Parathyroid adenoma (tissue), 2 donors: ENCODE measurements at regions not wholly inside any gene's neighbourhood (a gene's known extent, or its start where the extent isn't known, plus 50 kb on each side); places are given as distances from the start of the nearest gene placed in this dataset.

Experiments
- H2AFZ ChIP-seq: fragments of 300-600 bp; sonication (generic); one replicate; pipeline ENCODE4 v1.7.0; 2017; ENCODE audit warnings: antibody characterized with exemption, mild to moderate bottlenecking
- H3K27ac ChIP-seq: fragments of 300-600 bp; sonication (generic); one replicate; pipeline ENCODE4 v1.7.0; 2017
- H3K27me3 ChIP-seq: fragments of 300-600 bp; sonication (generic); one replicate; pipeline ENCODE4 v1.7.0; 2017; ENCODE audit warnings: low read length; ENCODE audit not compliant: control insufficient read depth, insufficient read depth
- H3K36me3 ChIP-seq: fragments of 300-600 bp; sonication (generic); one replicate; pipeline ENCODE4 v1.7.0; 2017; ENCODE audit warnings: low read length; ENCODE audit not compliant: control insufficient read depth, insufficient read depth
- H3K4me1 ChIP-seq: fragments of 300-600 bp; sonication (generic); one replicate; pipeline ENCODE4 v1.7.0; 2017; ENCODE audit warnings: control low read depth
- H3K4me2 ChIP-seq: fragments of 300-600 bp; sonication (generic); one replicate; pipeline ENCODE4 v1.7.0; 2017; ENCODE audit warnings: low read length
- H3K4me3 ChIP-seq: fragments of 300-600 bp; sonication (generic); one replicate; pipeline ENCODE4 v1.7.0; 2017; ENCODE audit warnings: low read depth, low read length
- H3K79me2 ChIP-seq: fragments of 300-600 bp; sonication (generic); one replicate; pipeline ENCODE4 v1.7.0; 2017; ENCODE audit warnings: control low read depth
- H3K9ac ChIP-seq: fragments of 300-600 bp; sonication (generic); one replicate; pipeline ENCODE4 v1.7.0; 2017; ENCODE audit warnings: mild to moderate bottlenecking
- H3K9me3 ChIP-seq: fragments of 300-600 bp; sonication (generic); one replicate; pipeline ENCODE4 v1.7.0; 2017; ENCODE audit warnings: low read length; ENCODE audit not compliant: control insufficient read depth
- TF ChIP-seq, protein P1 (sequence below): fragments of 300-600 bp; sonication (generic); IDR thresholded peaks from one replicate; pipeline ENCODE4 v1.7.0; 2017; ENCODE audit warnings: antibody characterized with exemption, mild to moderate bottlenecking
- donor health status: primary hyperparathyroidism.

DNA sequence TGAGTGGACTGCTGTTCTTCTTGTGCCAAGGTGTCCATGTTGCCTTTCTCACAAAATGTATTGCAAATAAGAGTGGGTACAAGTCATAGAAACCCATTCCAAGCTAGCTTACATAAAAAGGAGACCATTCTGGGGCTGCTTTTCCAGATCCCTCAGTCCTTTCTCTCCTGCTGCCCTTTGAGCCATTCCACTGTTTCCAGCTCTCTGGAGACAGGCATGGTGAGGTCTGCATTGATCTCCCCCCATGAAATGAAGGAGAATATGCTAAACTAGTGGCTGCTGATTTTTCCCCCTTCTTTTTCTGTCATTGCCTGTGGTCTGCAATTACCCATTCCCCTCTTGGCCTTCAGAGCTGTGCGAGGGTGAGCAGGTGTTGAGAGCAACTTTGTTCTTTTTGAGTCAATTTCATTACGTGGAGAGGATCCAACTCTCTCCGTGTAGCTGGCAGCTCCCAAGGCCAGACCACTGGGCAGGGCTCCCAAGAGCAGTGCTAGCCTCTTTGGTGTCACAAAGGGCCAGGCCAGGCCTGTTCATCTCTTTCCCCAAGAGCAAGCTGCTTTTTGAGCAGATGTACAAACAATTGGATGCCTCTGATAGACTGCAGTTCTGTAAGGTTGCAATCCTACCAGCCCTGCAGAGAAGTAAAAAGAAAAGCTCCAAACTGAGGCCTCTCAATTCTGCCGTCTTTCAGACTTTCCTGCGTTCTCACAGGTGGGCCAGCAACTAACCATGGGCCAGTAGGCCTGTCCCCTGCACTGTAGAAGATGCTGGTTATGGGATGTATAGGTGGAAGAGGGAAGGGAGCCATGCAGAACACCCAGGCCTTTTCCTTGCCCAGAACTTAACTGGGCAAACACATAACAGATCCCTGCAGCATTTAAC, 96.1 kb upstream of the ARMC2 start:
- no peaks in the 10 kb centered on the region for H3K36me3 ChIP-seq
- no peak overlapping the region for H3K9ac ChIP-seq
- H3K79me2 ChIP-seq, result no peaks in the 10 kb centered on the region
- H3K9me3 ChIP-seq, result no peaks in the 10 kb centered on the region
- H2AFZ ChIP-seq, result no peak overlapping the region
- H3K4me2 ChIP-seq, result no peak overlapping the region
- no peaks in the 10 kb centered on the region for H3K27me3 ChIP-seq
- no peaks in the 10 kb centered on the region for H3K4me1 ChIP-seq
- no peak overlapping the region for H3K27ac ChIP-seq
- TF ChIP-seq, protein P1, sequence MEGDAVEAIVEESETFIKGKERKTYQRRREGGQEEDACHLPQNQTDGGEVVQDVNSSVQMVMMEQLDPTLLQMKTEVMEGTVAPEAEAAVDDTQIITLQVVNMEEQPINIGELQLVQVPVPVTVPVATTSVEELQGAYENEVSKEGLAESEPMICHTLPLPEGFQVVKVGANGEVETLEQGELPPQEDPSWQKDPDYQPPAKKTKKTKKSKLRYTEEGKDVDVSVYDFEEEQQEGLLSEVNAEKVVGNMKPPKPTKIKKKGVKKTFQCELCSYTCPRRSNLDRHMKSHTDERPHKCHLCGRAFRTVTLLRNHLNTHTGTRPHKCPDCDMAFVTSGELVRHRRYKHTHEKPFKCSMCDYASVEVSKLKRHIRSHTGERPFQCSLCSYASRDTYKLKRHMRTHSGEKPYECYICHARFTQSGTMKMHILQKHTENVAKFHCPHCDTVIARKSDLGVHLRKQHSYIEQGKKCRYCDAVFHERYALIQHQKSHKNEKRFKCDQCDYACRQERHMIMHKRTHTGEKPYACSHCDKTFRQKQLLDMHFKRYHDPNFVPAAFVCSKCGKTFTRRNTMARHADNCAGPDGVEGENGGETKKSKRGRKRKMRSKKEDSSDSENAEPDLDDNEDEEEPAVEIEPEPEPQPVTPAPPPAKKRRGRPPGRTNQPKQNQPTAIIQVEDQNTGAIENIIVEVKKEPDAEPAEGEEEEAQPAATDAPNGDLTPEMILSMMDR, result no peak
- H3K4me3 ChIP-seq, result no peak overlapping the region

DNA sequence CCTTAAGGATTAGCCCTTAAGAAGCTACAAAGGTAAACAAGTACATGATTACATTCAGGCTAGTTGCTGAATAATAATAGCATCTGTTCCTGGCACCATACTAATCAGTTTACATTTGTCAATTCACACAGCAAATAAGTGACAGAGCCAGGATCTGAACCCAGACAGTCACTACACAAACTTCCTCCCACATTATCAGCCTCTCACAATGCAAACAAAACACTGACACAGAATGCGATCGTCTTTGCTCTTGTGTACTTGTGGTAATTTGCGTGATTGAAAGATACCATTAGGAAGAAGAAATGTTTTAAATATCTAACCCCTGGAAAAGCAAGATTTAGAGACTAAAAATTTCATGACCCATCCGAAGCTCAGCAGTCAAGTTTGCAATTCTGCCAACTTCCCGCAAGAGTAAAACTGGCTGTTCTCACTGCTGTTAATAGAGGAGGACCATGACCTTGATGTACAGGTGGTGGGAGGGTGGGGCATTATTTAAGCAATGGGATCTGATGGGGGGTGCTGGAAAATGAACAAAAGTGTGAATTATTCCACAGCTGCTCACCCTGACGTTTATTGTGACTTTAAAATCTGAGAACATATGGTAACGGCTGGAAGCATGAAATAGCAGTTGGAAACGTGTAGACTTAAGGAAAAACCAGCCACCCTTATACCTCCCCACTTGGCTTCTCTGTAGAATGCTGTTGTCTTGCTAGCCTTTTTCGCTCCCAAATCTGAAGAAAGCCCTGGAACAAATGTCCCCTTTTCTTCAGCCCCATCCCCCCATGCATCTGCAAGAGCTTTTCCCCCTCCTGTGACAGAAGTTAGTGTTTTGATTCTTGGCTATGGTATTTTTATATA, 95.3 kb upstream of the ARMC2 start:
- no peaks in the 10 kb centered on the region for H3K4me1 ChIP-seq
- no peak overlapping the region for H3K4me3 ChIP-seq
- TF ChIP-seq, protein P1, result no peak
- H3K36me3 ChIP-seq, result no peaks in the 10 kb centered on the region
- no peaks in the 10 kb centered on the region for H3K9me3 ChIP-seq
- H3K79me2 ChIP-seq, result no peaks in the 10 kb centered on the region
- H2AFZ ChIP-seq, result no peak overlapping the region
- no peak overlapping the region for H3K4me2 ChIP-seq
- no peak overlapping the region for H3K27ac ChIP-seq
- H3K27me3 ChIP-seq, result no peaks in the 10 kb centered on the region
- no peak overlapping the region for H3K9ac ChIP-seq

DNA sequence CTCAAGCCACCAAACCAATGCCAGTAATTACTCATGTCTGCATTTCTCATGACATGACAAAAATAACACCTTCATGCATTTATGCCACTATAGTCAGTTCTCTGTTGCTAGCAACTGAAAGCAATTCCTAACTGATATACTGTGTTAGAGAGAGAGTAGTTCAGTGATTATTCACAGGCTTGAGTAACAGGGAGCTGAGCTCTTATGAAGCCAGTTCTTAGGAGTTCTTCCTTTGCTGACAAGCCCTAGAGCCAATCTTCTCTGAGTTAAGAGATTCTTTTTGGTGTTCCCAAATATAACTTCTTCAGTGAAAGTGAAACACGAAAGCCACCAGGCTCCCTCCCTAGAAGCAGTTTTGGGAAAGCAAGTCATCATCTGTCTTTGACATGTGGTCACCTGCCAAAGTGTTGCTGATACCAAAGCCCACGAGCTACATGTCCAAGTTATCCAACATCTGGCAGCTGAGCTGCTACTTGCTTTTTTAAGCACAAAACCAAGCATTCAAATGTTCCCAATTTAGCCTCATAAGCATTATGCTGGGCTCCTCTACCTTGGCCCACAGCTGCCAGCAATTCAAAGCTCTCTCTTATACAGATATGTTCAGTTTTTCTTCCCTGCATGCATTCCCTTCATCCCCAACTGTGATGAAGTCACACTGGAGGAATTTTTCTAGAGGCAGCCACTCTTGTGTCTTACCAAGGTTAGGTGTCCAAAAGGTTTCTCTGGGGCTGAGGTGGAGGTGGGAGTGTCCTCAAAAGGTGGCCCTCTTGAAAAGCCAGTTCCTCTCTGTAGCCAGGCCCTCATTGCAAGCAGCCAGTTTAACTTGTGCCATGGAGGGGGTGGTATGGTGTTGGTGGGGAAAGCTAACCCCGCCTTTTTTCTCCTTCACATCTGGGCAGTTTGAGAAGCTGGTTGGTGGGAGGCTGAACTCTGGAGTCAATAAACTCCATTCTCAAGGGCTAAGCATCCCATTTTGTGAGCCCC, 92.7 kb upstream of the ARMC2 start:
- Histone ChIP-seq H3K4me1 (no peaks in the 10 kb centered on the region), H3K4me3 (no peak overlapping the region), H3K4me2 (no peak overlapping the region), H3K79me2 (no peaks in the 10 kb centered on the region), H3K9me3 (no peaks in the 10 kb centered on the region), H3K27me3 (no peaks in the 10 kb centered on the region), H3K36me3 (no peaks in the 10 kb centered on the region), H2AFZ (no peak overlapping the region), H3K9ac (no peak overlapping the region), H3K27ac (no peak overlapping the region)
- TF ChIP-seq, protein P1, result no peak

DNA sequence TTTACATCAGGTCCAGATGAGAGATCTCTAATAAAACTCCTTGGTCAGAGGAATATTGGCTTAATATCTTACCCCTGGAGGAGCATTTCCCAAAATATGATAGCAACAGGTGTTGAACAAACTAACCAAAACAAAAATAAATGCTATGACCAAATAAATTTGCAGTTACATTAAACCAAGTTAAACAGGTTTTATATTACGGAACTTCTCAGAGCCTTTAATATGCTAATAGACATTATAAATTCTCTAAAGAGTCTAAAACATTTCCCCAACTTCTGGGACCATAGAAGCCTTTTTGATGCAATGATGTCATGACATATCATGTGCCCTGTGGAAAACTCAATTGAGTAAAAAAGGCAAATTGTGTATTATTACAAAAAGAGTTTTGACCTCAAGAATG, 90.9 kb upstream of the ARMC2 start:
- Histone ChIP-seq H3K27ac (no peak overlapping the region), H3K79me2 (no peaks in the 10 kb centered on the region), H2AFZ (no peak overlapping the region), H3K9ac (no peak overlapping the region), H3K4me1 (no peaks in the 10 kb centered on the region), H3K9me3 (no peaks in the 10 kb centered on the region), H3K4me2 (no peak overlapping the region), H3K4me3 (no peak overlapping the region), H3K27me3 (no peaks in the 10 kb centered on the region), H3K36me3 (no peaks in the 10 kb centered on the region)
- TF ChIP-seq, protein P1, result no peak
